ENCODE measurements at regions not wholly inside any gene's neighbourhood (a gene's known extent, or its start where the extent isn't known, plus 50 kb on each side); places are given as distances from the start of the nearest gene placed in this dataset.
"Not testable (repeated sequence)": the region's sequence is repeated elsewhere in the genome, so short reads cannot be mapped to it uniquely, and the experiment has no call there.

- H3K9ac ChIP-seq (ENCODE audit: low read length in 5 of 5), result no peak overlapping the region
- H3K27ac ChIP-seq (ENCODE audit: low read depth, low read length), result no peak overlapping the region
- H3K9me3 ChIP-seq (ENCODE audit: control insufficient read depth in 5 of 5, low read length in 5 of 5), result no peaks in the 10 kb centered on the region
- no peaks in the 10 kb centered on the region for H3K27me3 ChIP-seq (ENCODE audit: control insufficient read depth in 5 of 5, insufficient read depth in 4 of 5, low read length in 5 of 5)
- H3K36me3 ChIP-seq (ENCODE audit: control insufficient read depth in 5 of 5, insufficient read depth in 5 of 5, low read length in 5 of 5), result no peaks in the 10 kb centered on the region
- no peaks in the 10 kb centered on the region for H3K4me1 ChIP-seq (ENCODE audit: control insufficient read depth in 5 of 5, insufficient read depth in 5 of 5, low read length in 5 of 5)
- H3K4me3 ChIP-seq (ENCODE audit: low read depth in 1 of 5, low read length in 5 of 5), result no peak overlapping the region
Observed at GRCh38 chr7:86469680-86470295, 173.9 kb upstream of the GRM3 start.

DNA sequence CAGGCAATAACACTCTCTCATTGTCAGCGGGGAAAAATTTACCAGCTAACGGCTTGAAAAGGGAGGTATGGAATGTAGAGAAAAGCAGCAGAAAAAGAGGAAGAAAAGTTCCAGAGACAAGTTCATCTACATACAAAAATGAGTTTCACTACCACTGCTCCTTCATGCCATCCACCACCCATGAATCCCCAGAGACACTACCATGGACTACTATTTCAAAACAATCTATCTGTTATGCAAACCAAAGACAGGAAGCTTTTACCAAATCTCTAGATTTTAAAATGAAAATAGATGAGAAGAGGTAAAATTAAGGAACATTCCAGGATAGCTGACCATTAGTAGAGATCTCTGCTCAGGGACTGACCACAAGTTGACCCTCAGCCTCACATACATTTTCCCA lies 189.0 kb upstream of the GRM3 start:
- H3K4me3 ChIP-seq (ENCODE audit: low read depth in 1 of 5, low read length in 5 of 5), result no peak overlapping the region
- peaks cover 0 to 5% (median 0%) of the 10 kb centered on the region in 5 donors for H3K4me1 ChIP-seq (ENCODE audit: control insufficient read depth in 5 of 5, insufficient read depth in 5 of 5, low read length in 5 of 5)
- H3K9me3 ChIP-seq (ENCODE audit: control insufficient read depth in 5 of 5, low read length in 5 of 5), result no peaks in the 10 kb centered on the region
- peaks cover 0 to 7% (median 0%) of the 10 kb centered on the region in 5 donors for H3K27me3 ChIP-seq (ENCODE audit: control insufficient read depth in 5 of 5, insufficient read depth in 4 of 5, low read length in 5 of 5)
- H3K9ac ChIP-seq (ENCODE audit: low read length in 5 of 5), result no peak overlapping the region
- no peak overlapping the region for H3K27ac ChIP-seq (ENCODE audit: low read depth, low read length)
- H3K36me3 ChIP-seq (ENCODE audit: control insufficient read depth in 5 of 5, insufficient read depth in 5 of 5, low read length in 5 of 5), result no peaks in the 10 kb centered on the region

DNA sequence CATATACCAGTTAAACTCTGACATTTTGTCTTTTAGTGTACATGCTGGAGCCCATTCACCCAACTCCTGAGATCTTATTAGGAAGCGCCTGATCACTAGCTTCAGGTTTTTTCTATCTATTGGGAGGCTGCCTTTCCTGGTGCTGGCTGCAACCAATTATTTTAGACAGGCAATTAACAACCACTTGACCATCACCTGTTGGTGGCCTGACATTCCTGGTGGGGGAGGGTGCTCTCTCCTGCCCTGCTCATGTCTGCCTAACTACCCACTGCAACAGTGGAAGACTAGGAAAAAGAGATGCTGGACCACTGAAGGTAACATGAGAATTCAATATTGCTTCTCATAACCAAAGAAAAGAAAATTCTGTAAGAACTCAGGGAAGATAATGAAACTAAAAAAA lies 190.3 kb upstream of the GRM3 start:
- H3K9me3 ChIP-seq (ENCODE audit: control insufficient read depth in 5 of 5, low read length in 5 of 5), result no peaks in the 10 kb centered on the region
- peaks cover 0 to 5% (median 0%) of the 10 kb centered on the region in 5 donors for H3K4me1 ChIP-seq (ENCODE audit: control insufficient read depth in 5 of 5, insufficient read depth in 5 of 5, low read length in 5 of 5)
- H3K27me3 ChIP-seq (ENCODE audit: control insufficient read depth in 5 of 5, insufficient read depth in 4 of 5, low read length in 5 of 5), result peaks cover 0 to 7% (median 0%) of the 10 kb centered on the region in 5 donors
- H3K4me3 ChIP-seq (ENCODE audit: low read depth in 1 of 5, low read length in 5 of 5), result no peak overlapping the region
- no peak overlapping the region for H3K9ac ChIP-seq (ENCODE audit: low read length in 5 of 5)
- H3K36me3 ChIP-seq (ENCODE audit: control insufficient read depth in 5 of 5, insufficient read depth in 5 of 5, low read length in 5 of 5), result no peaks in the 10 kb centered on the region
- no peak overlapping the region for H3K27ac ChIP-seq (ENCODE audit: low read depth, low read length)

GRCh38 chr7:86448856-86449255 lies 194.9 kb upstream of the GRM3 start:
- Histone ChIP-seq H3K4me3 (ENCODE audit: low read depth in 1 of 5, low read length in 5 of 5) (no peak overlapping the region), H3K27me3 (ENCODE audit: control insufficient read depth in 5 of 5, insufficient read depth in 4 of 5, low read length in 5 of 5) (peaks cover 0 to 7% (median 0%) of the 10 kb centered on the region in 5 donors), H3K4me1 (ENCODE audit: control insufficient read depth in 5 of 5, insufficient read depth in 5 of 5, low read length in 5 of 5) (no peaks in the 10 kb centered on the region), H3K27ac (ENCODE audit: low read depth, low read length) (no peak overlapping the region), H3K36me3 (ENCODE audit: control insufficient read depth in 5 of 5, insufficient read depth in 5 of 5, low read length in 5 of 5) (no peaks in the 10 kb centered on the region), H3K9me3 (ENCODE audit: control insufficient read depth in 5 of 5, low read length in 5 of 5) (no peaks in the 10 kb centered on the region), H3K9ac (ENCODE audit: low read length in 5 of 5) (no peak overlapping the region)

GRCh38 chr7:86445285-86445684 lies 198.4 kb upstream of the GRM3 start:
- Histone ChIP-seq H3K36me3 (ENCODE audit: control insufficient read depth in 5 of 5, insufficient read depth in 5 of 5, low read length in 5 of 5) (no peaks in the 10 kb centered on the region), H3K9me3 (ENCODE audit: control insufficient read depth in 5 of 5, low read length in 5 of 5) (no peaks in the 10 kb centered on the region), H3K27ac (ENCODE audit: low read depth, low read length) (no peak overlapping the region), H3K27me3 (ENCODE audit: control insufficient read depth in 5 of 5, insufficient read depth in 4 of 5, low read length in 5 of 5) (no peaks in the 10 kb centered on the region), H3K4me3 (ENCODE audit: low read depth in 1 of 5, low read length in 5 of 5) (no peak overlapping the region), H3K4me1 (ENCODE audit: control insufficient read depth in 5 of 5, insufficient read depth in 5 of 5, low read length in 5 of 5) (no peaks in the 10 kb centered on the region), H3K9ac (ENCODE audit: low read length in 5 of 5) (no peak overlapping the region)

DNA sequence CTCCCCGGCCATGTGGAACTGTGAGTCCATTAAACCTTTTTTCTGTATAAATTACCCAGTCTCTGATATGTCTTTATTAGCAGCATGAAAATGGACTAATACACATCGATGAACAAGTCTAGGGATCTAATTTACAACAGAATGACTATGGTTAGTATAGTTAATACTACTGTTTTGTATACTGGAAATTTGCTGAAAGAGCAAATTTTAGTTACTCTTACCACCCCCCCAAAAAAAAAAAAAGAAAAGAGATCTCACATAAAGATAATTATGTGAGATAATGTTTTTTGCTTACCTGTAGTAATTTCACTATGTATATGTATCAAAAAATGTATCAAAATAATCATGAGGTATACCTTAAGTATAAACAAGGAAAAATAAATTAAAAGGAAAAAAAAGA lies 199.5 kb upstream of the GRM3 start:
- Histone ChIP-seq H3K4me3 (ENCODE audit: low read depth in 1 of 5, low read length in 5 of 5) (no peak overlapping the region), H3K4me1 (ENCODE audit: control insufficient read depth in 5 of 5, insufficient read depth in 5 of 5, low read length in 5 of 5) (no peaks in the 10 kb centered on the region), H3K9ac (ENCODE audit: low read length in 5 of 5) (no peak overlapping the region), H3K27ac (ENCODE audit: low read depth, low read length) (no peak overlapping the region), H3K27me3 (ENCODE audit: control insufficient read depth in 5 of 5, insufficient read depth in 4 of 5, low read length in 5 of 5) (no peaks in the 10 kb centered on the region), H3K9me3 (ENCODE audit: control insufficient read depth in 5 of 5, low read length in 5 of 5) (no peaks in the 10 kb centered on the region), H3K36me3 (ENCODE audit: control insufficient read depth in 5 of 5, insufficient read depth in 5 of 5, low read length in 5 of 5) (no peaks in the 10 kb centered on the region)

- not testable (repeated sequence) for H3K9ac ChIP-seq (ENCODE audit: low read length in 5 of 5); H3K27me3 ChIP-seq (ENCODE audit: control insufficient read depth in 5 of 5, insufficient read depth in 4 of 5, low read length in 5 of 5); H3K36me3 ChIP-seq (ENCODE audit: control insufficient read depth in 5 of 5, insufficient read depth in 5 of 5, low read length in 5 of 5); H3K4me3 ChIP-seq (ENCODE audit: low read depth in 1 of 5, low read length in 5 of 5); H3K4me1 ChIP-seq (ENCODE audit: control insufficient read depth in 5 of 5, insufficient read depth in 5 of 5, low read length in 5 of 5); H3K27ac ChIP-seq (ENCODE audit: low read depth, low read length); H3K9me3 ChIP-seq (ENCODE audit: control insufficient read depth in 5 of 5, low read length in 5 of 5)
Observed at GRCh38 chr7:86440420-86440819, 203.3 kb upstream of the GRM3 start.

- H3K9me3 ChIP-seq (ENCODE audit: control insufficient read depth in 5 of 5, low read length in 5 of 5), result no peaks in the 10 kb centered on the region
- H3K36me3 ChIP-seq (ENCODE audit: control insufficient read depth in 5 of 5, insufficient read depth in 5 of 5, low read length in 5 of 5), result no peaks in the 10 kb centered on the region
- H3K9ac ChIP-seq (ENCODE audit: low read length in 5 of 5), result no peak overlapping the region
- H3K4me3 ChIP-seq (ENCODE audit: low read depth in 1 of 5, low read length in 5 of 5), result no peak overlapping the region
- no peak overlapping the region for H3K27ac ChIP-seq (ENCODE audit: low read depth, low read length)
- no peaks in the 10 kb centered on the region for H3K4me1 ChIP-seq (ENCODE audit: control insufficient read depth in 5 of 5, insufficient read depth in 5 of 5, low read length in 5 of 5)
- H3K27me3 ChIP-seq (ENCODE audit: control insufficient read depth in 5 of 5, insufficient read depth in 4 of 5, low read length in 5 of 5), result no peaks in the 10 kb centered on the region
Observed at GRCh38 chr7:86437951-86438450, 205.7 kb upstream of the GRM3 start.

- Histone ChIP-seq H3K36me3 (ENCODE audit: control insufficient read depth in 5 of 5, insufficient read depth in 5 of 5, low read length in 5 of 5) (no peaks in the 10 kb centered on the region), H3K27me3 (ENCODE audit: control insufficient read depth in 5 of 5, insufficient read depth in 4 of 5, low read length in 5 of 5) (no peaks in the 10 kb centered on the region), H3K4me1 (ENCODE audit: control insufficient read depth in 5 of 5, insufficient read depth in 5 of 5, low read length in 5 of 5) (no peaks in the 10 kb centered on the region), H3K27ac (ENCODE audit: low read depth, low read length) (no peak overlapping the region), H3K9me3 (ENCODE audit: control insufficient read depth in 5 of 5, low read length in 5 of 5) (no peaks in the 10 kb centered on the region), H3K9ac (ENCODE audit: low read length in 5 of 5) (no peak overlapping the region), H3K4me3 (ENCODE audit: low read depth in 1 of 5, low read length in 5 of 5) (no peak overlapping the region)
Observed at GRCh38 chr7:86431761-86432160, 211.9 kb upstream of the GRM3 start.

DNA sequence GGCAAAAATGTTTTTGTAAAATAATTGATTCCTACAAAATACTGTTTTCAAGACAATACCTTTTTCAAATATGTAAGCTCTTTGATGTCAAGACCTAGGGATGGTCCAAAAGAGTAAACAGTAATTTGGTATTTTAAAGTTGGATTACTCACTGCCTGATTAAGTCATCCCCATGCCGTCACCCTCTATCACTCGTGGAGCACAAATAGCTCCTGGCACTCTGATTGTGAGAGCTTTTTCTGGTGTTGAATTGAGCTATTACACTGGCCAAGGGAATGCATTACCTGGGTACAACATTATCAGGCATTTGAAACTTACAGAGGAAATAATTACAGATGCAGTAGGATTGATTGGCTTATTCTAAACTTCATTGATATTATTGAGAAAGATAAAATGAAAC lies 231.9 kb upstream of the GRM3 start:
- no peaks in the 10 kb centered on the region for H3K4me1 ChIP-seq (ENCODE audit: control insufficient read depth in 5 of 5, insufficient read depth in 5 of 5, low read length in 5 of 5)
- H3K9ac ChIP-seq (ENCODE audit: low read length in 5 of 5), result no peak overlapping the region
- H3K36me3 ChIP-seq (ENCODE audit: control insufficient read depth in 5 of 5, insufficient read depth in 5 of 5, low read length in 5 of 5), result no peaks in the 10 kb centered on the region
- H3K9me3 ChIP-seq (ENCODE audit: control insufficient read depth in 5 of 5, low read length in 5 of 5), result peaks cover 0 to 6% (median 0%) of the 10 kb centered on the region in 5 donors
- H3K27ac ChIP-seq (ENCODE audit: low read depth, low read length), result no peak overlapping the region
- H3K4me3 ChIP-seq (ENCODE audit: low read depth in 1 of 5, low read length in 5 of 5), result no peak overlapping the region
- H3K27me3 ChIP-seq (ENCODE audit: control insufficient read depth in 5 of 5, insufficient read depth in 4 of 5, low read length in 5 of 5), result no peaks in the 10 kb centered on the region
